ENCODE measurements at regions not wholly inside any gene's neighbourhood (a gene's known extent, or its start where the extent isn't known, plus 50 kb on each side); places are given as distances from the start of the nearest gene placed in this dataset.

- in situ Hi-C loops (cut with MboI; ENCODE audit: low sequenced_read_pairs, unreplicated experiment): no loop called here
- no peak for TF ChIP-seq CTCF (IDR thresholded peaks at IDR 0.05; ENCODE audit: borderline replicate concordance, control extremely low read depth, extremely low read depth, insufficient read depth, missing control alignments)
- no peak for DNase-seq (ENCODE audit: low spot score)
Observed at GRCh38 chr21:27315373-27315772, 348.5 kb upstream of the ADAMTS5 start.

GRCh38 chr21:27314131-27314530, 347.2 kb upstream of the ADAMTS5 start:
- TF ChIP-seq CTCF (IDR thresholded peaks at IDR 0.05; ENCODE audit: borderline replicate concordance, control extremely low read depth, extremely low read depth, insufficient read depth, missing control alignments): no peak
- DNase-seq (ENCODE audit: low spot score): no peak
- in situ Hi-C loops (cut with MboI; ENCODE audit: low sequenced_read_pairs, unreplicated experiment): no loop called here

- in situ Hi-C loops (cut with MboI; ENCODE audit: low sequenced_read_pairs, unreplicated experiment): no loop called here
- DNase-seq (ENCODE audit: low spot score): no peak
Observed at GRCh38 chr21:27306791-27307775, 340.2 kb upstream of the ADAMTS5 start.

GRCh38 chr21:27306206-27306605, 339.3 kb upstream of the ADAMTS5 start:
- in situ Hi-C loops (cut with MboI; ENCODE audit: low sequenced_read_pairs, unreplicated experiment): no loop called here
- no peak for DNase-seq (ENCODE audit: low spot score)
- no peak for TF ChIP-seq CTCF (IDR thresholded peaks at IDR 0.05; ENCODE audit: borderline replicate concordance, control extremely low read depth, extremely low read depth, insufficient read depth, missing control alignments)

More at GRCh38 chr21:27306791-27307775, 340.2 kb upstream of the ADAMTS5 start:
- TF ChIP-seq CTCF (IDR thresholded peaks at IDR 0.05; ENCODE audit: borderline replicate concordance, control extremely low read depth, extremely low read depth, insufficient read depth, missing control alignments): no peak

- no peak for DNase-seq (ENCODE audit: low spot score)
- TF ChIP-seq CTCF (IDR thresholded peaks at IDR 0.05; ENCODE audit: borderline replicate concordance, control extremely low read depth, extremely low read depth, insufficient read depth, missing control alignments): no peak
- in situ Hi-C loops (cut with MboI; ENCODE audit: low sequenced_read_pairs, unreplicated experiment): no loop called here
Observed at GRCh38 chr21:27301220-27301619, 334.3 kb upstream of the ADAMTS5 start.

GRCh38 chr21:27300770-27301169, 333.9 kb upstream of the ADAMTS5 start:
- TF ChIP-seq CTCF (IDR thresholded peaks at IDR 0.05; ENCODE audit: borderline replicate concordance, control extremely low read depth, extremely low read depth, insufficient read depth, missing control alignments): no peak
- DNase-seq (ENCODE audit: low spot score): no peak
- in situ Hi-C loops (cut with MboI; ENCODE audit: low sequenced_read_pairs, unreplicated experiment): no loop called here
